ENCODE measurements at regions not wholly inside any gene's neighbourhood (a gene's known extent, or its start where the extent isn't known, plus 50 kb on each side); places are given as distances from the start of the nearest gene placed in this dataset.

DNA sequence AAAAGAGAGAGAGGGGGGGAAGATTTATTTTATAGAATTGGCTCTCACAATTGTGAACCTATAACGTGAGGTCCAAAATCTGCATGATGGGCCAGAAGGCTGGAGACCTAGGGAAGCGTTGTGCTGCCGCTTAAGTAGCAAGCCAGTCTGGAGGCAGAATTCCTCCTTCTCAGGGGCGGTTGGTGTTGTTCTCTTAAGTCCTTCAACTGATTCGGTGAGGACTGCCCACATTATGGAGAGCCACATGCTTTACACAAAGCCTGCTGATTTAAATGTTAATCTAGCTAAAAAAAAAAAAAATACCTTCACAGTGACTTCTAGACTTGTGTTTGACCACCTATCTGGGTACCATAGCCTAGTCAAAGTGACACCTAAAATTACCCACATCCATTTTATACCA lies 64.2 kb upstream of the CKS2 start:
- no peaks in the 10 kb centered on the region for H3K9me3 ChIP-seq
- H3K4me1 ChIP-seq, result no peaks in the 10 kb centered on the region
- ChIA-PET POLR2A (no interaction called here), CTCF (interaction anchor here (2.8 kb wide), 1 partner anchor 32 kb away, joined by 7 read pairs; no protein-coding TSS in a partner anchor)
- TF ChIP-seq SREBF2 (IDR thresholded peaks at IDR 0.05) (no peak), MAFK (IDR thresholded peaks at IDR 0.05; ENCODE audit: partially characterized antibody) (no peak)
- TF ChIP-seq, protein P1, sequence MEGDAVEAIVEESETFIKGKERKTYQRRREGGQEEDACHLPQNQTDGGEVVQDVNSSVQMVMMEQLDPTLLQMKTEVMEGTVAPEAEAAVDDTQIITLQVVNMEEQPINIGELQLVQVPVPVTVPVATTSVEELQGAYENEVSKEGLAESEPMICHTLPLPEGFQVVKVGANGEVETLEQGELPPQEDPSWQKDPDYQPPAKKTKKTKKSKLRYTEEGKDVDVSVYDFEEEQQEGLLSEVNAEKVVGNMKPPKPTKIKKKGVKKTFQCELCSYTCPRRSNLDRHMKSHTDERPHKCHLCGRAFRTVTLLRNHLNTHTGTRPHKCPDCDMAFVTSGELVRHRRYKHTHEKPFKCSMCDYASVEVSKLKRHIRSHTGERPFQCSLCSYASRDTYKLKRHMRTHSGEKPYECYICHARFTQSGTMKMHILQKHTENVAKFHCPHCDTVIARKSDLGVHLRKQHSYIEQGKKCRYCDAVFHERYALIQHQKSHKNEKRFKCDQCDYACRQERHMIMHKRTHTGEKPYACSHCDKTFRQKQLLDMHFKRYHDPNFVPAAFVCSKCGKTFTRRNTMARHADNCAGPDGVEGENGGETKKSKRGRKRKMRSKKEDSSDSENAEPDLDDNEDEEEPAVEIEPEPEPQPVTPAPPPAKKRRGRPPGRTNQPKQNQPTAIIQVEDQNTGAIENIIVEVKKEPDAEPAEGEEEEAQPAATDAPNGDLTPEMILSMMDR (IDR thresholded peaks at IDR 0.05), result no peak
- TF ChIP-seq, protein P2, sequence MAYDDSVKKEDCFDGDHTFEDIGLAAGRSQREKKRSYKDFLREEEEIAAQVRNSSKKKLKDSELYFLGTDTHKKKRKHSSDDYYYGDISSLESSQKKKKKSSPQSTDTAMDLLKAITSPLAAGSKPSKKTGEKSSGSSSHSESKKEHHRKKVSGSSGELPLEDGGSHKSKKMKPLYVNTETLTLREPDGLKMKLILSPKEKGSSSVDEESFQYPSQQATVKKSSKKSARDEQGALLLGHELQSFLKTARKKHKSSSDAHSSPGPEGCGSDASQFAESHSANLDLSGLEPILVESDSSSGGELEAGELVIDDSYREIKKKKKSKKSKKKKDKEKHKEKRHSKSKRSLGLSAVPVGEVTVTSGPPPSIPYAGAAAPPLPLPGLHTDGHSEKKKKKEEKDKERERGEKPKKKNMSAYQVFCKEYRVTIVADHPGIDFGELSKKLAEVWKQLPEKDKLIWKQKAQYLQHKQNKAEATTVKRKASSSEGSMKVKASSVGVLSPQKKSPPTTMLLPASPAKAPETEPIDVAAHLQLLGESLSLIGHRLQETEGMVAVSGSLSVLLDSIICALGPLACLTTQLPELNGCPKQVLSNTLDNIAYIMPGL (CRISPR knock-in tag; IDR thresholded peaks at IDR 0.05; ENCODE audit: borderline replicate concordance), result no peak
- no peak for FAIRE-seq
- no peak overlapping the region for H3K4me2 ChIP-seq
- no peak for ATAC-seq
- WGBS (ENCODE audit: missing lambda C conversion rate), result 67% methylated on average over 5 of the region's 5 CpGs
- no peak for DNase-seq (ENCODE audit: low read depth in 1 of 2, low spot score in 1 of 2)
- no peak overlapping the region for H3K4me3 ChIP-seq
- H3K27ac ChIP-seq, result no peak overlapping the region

DNA sequence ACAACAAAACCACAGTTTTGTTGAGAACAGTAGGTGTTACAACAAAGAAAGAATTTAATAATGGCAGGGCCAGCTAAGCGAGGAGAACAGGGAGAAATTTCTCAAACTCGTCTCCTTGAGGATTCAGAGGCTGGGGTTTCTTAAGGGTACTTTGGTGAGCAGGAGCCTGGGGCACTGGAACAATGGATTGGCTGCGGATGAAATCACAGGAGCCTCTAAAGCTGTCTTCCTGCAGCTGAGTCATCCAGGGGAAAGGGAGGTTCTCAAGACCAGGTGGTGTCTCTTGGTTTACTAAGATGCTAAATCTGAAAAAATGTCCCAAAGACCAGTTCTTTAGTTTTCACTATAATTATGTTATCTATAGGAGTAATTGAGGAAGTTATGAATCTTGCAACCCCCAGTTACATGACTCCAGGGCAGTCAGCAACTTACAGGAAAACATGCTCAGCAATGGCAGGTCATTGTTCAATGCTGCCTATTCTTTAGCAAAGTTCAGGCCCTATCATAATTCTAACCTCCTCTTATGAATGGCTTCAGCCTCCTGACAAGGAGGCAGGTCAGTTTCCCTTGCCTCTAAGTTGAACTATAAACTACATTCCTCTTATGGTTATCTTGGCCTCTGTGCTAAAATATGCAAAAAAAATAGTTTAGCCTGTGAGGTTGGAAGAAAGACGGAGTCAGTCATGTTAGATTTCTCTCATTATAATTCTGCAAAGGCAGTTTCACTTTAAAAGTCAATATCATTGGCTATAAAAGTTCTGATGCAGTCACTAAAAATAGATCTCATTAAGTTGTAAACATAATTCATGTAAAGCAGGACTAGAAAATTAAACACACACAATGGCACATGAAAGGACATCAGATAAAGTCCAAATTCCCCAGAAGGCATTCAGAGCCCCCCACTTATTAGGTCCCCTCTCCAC lies 63.3 kb upstream of the CKS2 start:
- TF ChIP-seq HDAC2 (IDR thresholded peaks at IDR 0.05) (no peak), RFX5 (IDR thresholded peaks at IDR 0.05) (no peak), EHMT2 (IDR thresholded peaks at IDR 0.05; ENCODE audit: low read depth) (no peak), HOXA7 (CRISPR knock-in tag; IDR thresholded peaks at IDR 0.05) (no peak), SREBF2 (IDR thresholded peaks at IDR 0.05) (no peak), HEYL (CRISPR knock-in tag; IDR thresholded peaks at IDR 0.05) (no peak), ZC3H11A (IDR thresholded peaks at IDR 0.05) (no peak), RNF2 (IDR thresholded peaks at IDR 0.05; ENCODE audit: borderline replicate concordance, low read depth) (no peak)
- TF ChIP-seq, protein P3, sequence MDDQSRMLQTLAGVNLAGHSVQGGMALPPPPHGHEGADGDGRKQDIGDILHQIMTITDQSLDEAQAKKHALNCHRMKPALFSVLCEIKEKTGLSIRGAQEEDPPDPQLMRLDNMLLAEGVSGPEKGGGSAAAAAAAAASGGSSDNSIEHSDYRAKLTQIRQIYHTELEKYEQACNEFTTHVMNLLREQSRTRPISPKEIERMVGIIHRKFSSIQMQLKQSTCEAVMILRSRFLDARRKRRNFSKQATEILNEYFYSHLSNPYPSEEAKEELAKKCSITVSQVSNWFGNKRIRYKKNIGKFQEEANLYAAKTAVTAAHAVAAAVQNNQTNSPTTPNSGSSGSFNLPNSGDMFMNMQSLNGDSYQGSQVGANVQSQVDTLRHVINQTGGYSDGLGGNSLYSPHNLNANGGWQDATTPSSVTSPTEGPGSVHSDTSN (IDR thresholded peaks at IDR 0.05), result no peak
- TF ChIP-seq, protein P4, sequence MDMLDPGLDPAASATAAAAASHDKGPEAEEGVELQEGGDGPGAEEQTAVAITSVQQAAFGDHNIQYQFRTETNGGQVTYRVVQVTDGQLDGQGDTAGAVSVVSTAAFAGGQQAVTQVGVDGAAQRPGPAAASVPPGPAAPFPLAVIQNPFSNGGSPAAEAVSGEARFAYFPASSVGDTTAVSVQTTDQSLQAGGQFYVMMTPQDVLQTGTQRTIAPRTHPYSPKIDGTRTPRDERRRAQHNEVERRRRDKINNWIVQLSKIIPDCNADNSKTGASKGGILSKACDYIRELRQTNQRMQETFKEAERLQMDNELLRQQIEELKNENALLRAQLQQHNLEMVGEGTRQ (IDR thresholded peaks at IDR 0.05), result no peak
- 53% methylated on average over 4 of the region's 4 CpGs for WGBS (ENCODE audit: missing lambda C conversion rate)
- no peak for DNase-seq (ENCODE audit: low read depth in 1 of 2, low spot score in 1 of 2)
- no peak for ATAC-seq
- H3K27ac ChIP-seq, result no peak overlapping the region
- POLR2A ChIA-PET, result no interaction called here
- H3K9me3 ChIP-seq, result peaks cover 7% of the 10 kb centered on the region; the same call in 1 of the 3 replicates
- no peak overlapping the region for H3K4me2 ChIP-seq
- FAIRE-seq, result no peak
- no peaks in the 10 kb centered on the region for H3K4me1 ChIP-seq
- H3K4me3 ChIP-seq, result no peak overlapping the region
- CTCF ChIA-PET, result interaction anchor here (2.8 kb wide), 1 partner anchor 31 kb away, joined by 7 read pairs; no protein-coding TSS in a partner anchor

DNA sequence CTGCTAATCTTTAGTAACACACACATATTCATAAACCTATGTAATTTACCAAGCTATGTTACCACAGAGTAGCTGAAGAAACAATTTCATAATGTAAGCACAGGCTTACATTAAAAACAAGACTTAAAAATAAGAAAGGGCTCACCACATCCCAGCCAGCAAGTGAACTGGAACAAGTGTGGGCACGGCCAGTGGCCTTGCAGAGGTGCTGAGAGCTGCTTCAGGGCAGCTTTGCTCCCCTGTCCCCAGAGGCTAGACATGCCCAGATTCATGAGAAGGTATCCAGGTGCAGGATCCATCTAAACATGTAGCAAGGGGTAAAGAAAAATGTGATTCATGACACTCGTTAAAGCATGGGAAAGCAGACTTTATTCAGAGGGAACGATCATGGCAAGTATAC lies 62.0 kb upstream of the CKS2 start:
- no peak for ATAC-seq
- Histone ChIP-seq H3K4me3 (no peak overlapping the region), H3K9me3 (peaks cover 15% of the 10 kb centered on the region; the same call in 1 of the 3 replicates), H3K4me1 (no peaks in the 10 kb centered on the region), H3K27ac (no peak overlapping the region), H3K4me2 (no peak overlapping the region)
- TF ChIP-seq RCOR1 (IDR thresholded peaks at IDR 0.05; ENCODE audit: low read depth, low read length), result no peak
- no peak for TF ChIP-seq EP300 (IDR thresholded peaks at IDR 0.05)
- TF ChIP-seq, protein P3 (IDR thresholded peaks at IDR 0.05), result no peak
- TF ChIP-seq POLR2AphosphoS2 (conservative IDR thresholded peaks at IDR 0.05; ENCODE audit: low read length), result no peak
- no peak for TF ChIP-seq CBX8 (IDR thresholded peaks at IDR 0.05)
- TF ChIP-seq SMC3 (IDR thresholded peaks at IDR 0.05), result no peak
- no peak for TF ChIP-seq HOXA7 (CRISPR knock-in tag; IDR thresholded peaks at IDR 0.05)
- CTCF ChIA-PET, result interaction anchor here (0.7 to 2.8 kb wide), 2 partner anchors 30 to 1314 kb away, joined by 3 to 7 read pairs; no protein-coding TSS in a partner anchor
- WGBS (ENCODE audit: missing lambda C conversion rate), result 64% methylated on average over 3 of the region's 3 CpGs
- no peak for DNase-seq (ENCODE audit: low read depth in 1 of 2, low spot score in 1 of 2)
- FAIRE-seq, result no peak
- POLR2A ChIA-PET, result no interaction called here
